Prostate gland (tissue), 2 donors: ENCODE measurements at regions not wholly inside any gene's neighbourhood (a gene's known extent, or its start where the extent isn't known, plus 50 kb on each side); places are given as distances from the start of the nearest gene placed in this dataset.

ENCODE experiments used
- DNase-seq: peaks from one replicate; pipeline ENCODE4 v3.0.0-alpha.2; 2019; ENCODE audit warnings: low spot score
- H3K27ac ChIP-seq, 2 donors: fragments of 200-600 bp; sonication (generic); 2 replicates each; pipeline ENCODE4 v1.5.1; 2017 to 2019
- H3K27me3 ChIP-seq: fragments of 200-600 bp; sonication (generic); replicated peaks from 2 replicates; pipeline ENCODE4 v1.5.1; 2019; ENCODE audit not compliant: insufficient read depth
- H3K36me3 ChIP-seq, 2 donors: fragments of 200-600 bp; sonication (generic); 1 replicate in 1 of 2; 2 replicates in 1 of 2; pipeline versions ENCODE4 v1.5.1 to v1.8.1; 2017 to 2019
- H3K4me1 ChIP-seq: fragments of 200-600 bp; sonication (generic); replicated peaks from 2 replicates; pipeline ENCODE4 v1.5.1; 2019
- H3K4me3 ChIP-seq, 2 donors: fragments of 200-600 bp; sonication (generic); 2 replicates each; pipeline ENCODE4 v1.5.1; 2017 to 2019
- H3K9me3 ChIP-seq: fragments of 200-600 bp; sonication (generic); 2 replicates; pipeline ENCODE4 v1.5.1; 2017
- CTCF ChIP-seq, 4 experiments: fragments of 200-600 bp in 2 of 4; fragments of 450-650 bp in 2 of 4; sonication (generic) in 2 of 4; IDR thresholded peaks; 1 replicate in 3 of 4; 2 replicates in 1 of 4; pipeline ENCODE4 v1.5.1; 2016 to 2019; ENCODE audit warnings: antibody characterized with exemption in 4 of 4, mild to moderate bottlenecking in 2 of 4, moderate library complexity in 2 of 4
- POLR2A ChIP-seq: fragments of 450-650 bp; IDR thresholded peaks from one replicate; pipeline ENCODE4 v1.6.1; 2016; ENCODE audit warnings: antibody characterized with exemption, mild to moderate bottlenecking
- POLR2AphosphoS5 ChIP-seq: sonication (generic); formaldehyde crosslinking; IDR thresholded peaks from one replicate; pipeline ENCODE4 v1.6.1; 2017; ENCODE audit warnings: antibody characterized with exemption
- WGBS: methylation state at CpG from one replicate; pipeline ENCODE4 v1.1.5; 2018; 5-methylcytosine and 5-hydroxymethylcytosine counted together
- intact Hi-C: fragments of 100-400 bp; cut with DNase I; formaldehyde crosslinking; loops from one replicate; pipeline ENCODE4 v1.14.2; 2022

- no peak for DNase-seq
- intact Hi-C loops, result no loop called here
Observed at GRCh38 chr6:15113587-15113986, 132.3 kb upstream of the JARID2 start.

DNA sequence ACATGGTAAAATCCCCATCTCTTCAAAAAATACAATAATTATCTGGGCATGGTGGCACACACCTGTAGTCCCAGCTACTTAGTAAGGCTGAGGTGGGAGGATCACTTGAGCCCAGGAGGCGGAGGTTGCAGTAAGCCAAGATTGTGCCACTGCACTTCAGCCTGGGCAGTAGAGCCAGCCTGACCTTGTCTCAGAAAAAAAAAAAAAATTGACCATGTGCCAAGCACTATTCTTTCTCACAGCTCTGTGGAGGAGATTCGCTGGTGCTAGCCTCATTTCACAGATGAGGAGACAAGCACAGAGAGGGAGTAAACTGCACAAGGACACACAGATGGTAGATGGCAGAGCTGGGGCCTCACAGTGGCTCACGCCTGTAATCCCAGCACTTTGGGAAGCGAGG lies 131.8 kb upstream of the JARID2 start:
- DNase-seq, result no peak
- TF ChIP-seq POLR2A (no peak), CTCF (IDR thresholded peaks at IDR 0.05) (no peak), POLR2AphosphoS5 (no peak)
- no peaks in the 10 kb centered on the region for H3K27me3 ChIP-seq
- WGBS, result 90% methylated on average over 4 of the region's 4 CpGs
- H3K4me1 ChIP-seq, result no peaks in the 10 kb centered on the region
- no peak overlapping the region for H3K4me3 ChIP-seq
- H3K9me3 ChIP-seq, result no peaks in the 10 kb centered on the region
- intact Hi-C loops, result no loop called here
- no peak overlapping the region for H3K27ac ChIP-seq
- no peaks in the 10 kb centered on the region for H3K36me3 ChIP-seq

More at GRCh38 chr6:15113587-15113986, 132.3 kb upstream of the JARID2 start:
- Histone ChIP-seq H3K4me1 (no peaks in the 10 kb centered on the region), H3K27ac (no peak overlapping the region), H3K9me3 (no peaks in the 10 kb centered on the region), H3K4me3 (no peak overlapping the region), H3K27me3 (no peaks in the 10 kb centered on the region), H3K36me3 (no peaks in the 10 kb centered on the region)
- 83% methylated on average over 1 of the region's 1 CpG for WGBS
- no peak for TF ChIP-seq POLR2A
- TF ChIP-seq CTCF (IDR thresholded peaks at IDR 0.05), result no peak
- no peak for TF ChIP-seq POLR2AphosphoS5

GRCh38 chr6:15116889-15117288 lies 129.0 kb upstream of the JARID2 start:
- no peak for DNase-seq
- 85% methylated on average over 8 of the region's 8 CpGs for WGBS
- TF ChIP-seq CTCF (IDR thresholded peaks at IDR 0.05) (no peak), POLR2A (no peak), POLR2AphosphoS5 (no peak)
- Histone ChIP-seq H3K4me3 (no peak overlapping the region), H3K36me3 (no peaks in the 10 kb centered on the region), H3K9me3 (no peaks in the 10 kb centered on the region), H3K27ac (no peak overlapping the region), H3K27me3 (no peaks in the 10 kb centered on the region), H3K4me1 (no peaks in the 10 kb centered on the region)
- intact Hi-C loops, result no loop called here

DNA sequence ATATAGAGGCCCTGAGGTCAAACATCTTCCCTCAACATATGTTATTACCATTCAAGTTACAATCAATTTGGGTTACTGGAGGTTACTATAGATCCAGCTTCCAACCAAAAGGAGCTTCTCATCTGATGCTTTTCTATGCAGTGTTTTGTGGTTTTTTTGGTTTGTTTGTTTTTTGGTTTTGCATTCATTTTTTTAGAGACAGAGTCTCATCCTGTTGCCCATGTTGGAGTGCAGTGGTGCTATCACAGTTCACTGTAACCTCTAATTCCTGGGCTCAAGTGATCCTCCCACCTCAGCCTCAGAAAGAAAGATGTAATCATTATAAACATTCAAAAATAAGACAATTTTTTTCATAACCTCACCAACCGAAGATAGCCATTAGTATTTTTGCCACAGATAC lies 124.4 kb upstream of the JARID2 start:
- no peaks in the 10 kb centered on the region for H3K36me3 ChIP-seq
- no peak for DNase-seq
- intact Hi-C loops, result no loop called here
- 94% methylated on average over 1 of the region's 1 CpG for WGBS
- no peaks in the 10 kb centered on the region for H3K4me1 ChIP-seq
- H3K4me3 ChIP-seq, result no peak overlapping the region
- no peaks in the 10 kb centered on the region for H3K27me3 ChIP-seq
- no peak for TF ChIP-seq POLR2A
- no peak for TF ChIP-seq CTCF (IDR thresholded peaks at IDR 0.05)
- TF ChIP-seq POLR2AphosphoS5, result no peak
- no peak overlapping the region for H3K27ac ChIP-seq
- no peaks in the 10 kb centered on the region for H3K9me3 ChIP-seq

DNA sequence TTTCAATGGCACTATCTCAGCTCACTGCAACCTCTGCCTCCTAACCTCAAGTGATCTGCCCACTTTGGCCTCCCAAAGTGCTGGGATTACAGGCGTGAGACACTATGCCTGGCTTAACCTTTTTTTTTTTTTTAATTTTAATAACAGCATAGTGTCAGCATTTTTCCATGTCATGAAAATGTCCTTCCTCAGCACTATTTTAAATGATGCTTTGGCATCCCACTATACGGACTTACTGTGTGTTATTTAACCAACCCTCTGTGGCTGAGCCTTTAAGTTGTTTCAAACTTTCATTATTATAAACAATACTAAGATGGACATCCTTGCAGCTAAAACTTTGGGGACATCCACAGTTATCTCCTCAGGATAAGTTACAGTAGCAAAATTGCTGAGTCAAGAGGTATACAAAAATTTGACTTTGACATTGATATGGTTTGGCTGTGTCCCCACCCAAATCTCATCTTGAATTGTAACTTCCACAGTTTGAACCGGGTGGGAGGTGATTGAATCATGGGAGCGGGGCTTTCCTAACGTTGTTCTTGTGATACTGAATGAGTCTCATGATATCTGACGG lies 123.8 kb upstream of the JARID2 start:
- 91% methylated on average over 6 of the region's 6 CpGs for WGBS
- no peaks in the 10 kb centered on the region for H3K9me3 ChIP-seq
- H3K27ac ChIP-seq, result no peak overlapping the region
- H3K4me3 ChIP-seq, result no peak overlapping the region
- no peak for DNase-seq
- TF ChIP-seq POLR2AphosphoS5 (no peak), CTCF (IDR thresholded peaks at IDR 0.05) (no peak), POLR2A (no peak)
- no peaks in the 10 kb centered on the region for H3K4me1 ChIP-seq
- no peaks in the 10 kb centered on the region for H3K36me3 ChIP-seq
- no peaks in the 10 kb centered on the region for H3K27me3 ChIP-seq
- intact Hi-C loops, result no loop called here
